ENCODE measurements at regions not wholly inside any gene's neighbourhood (a gene's known extent, or its start where the extent isn't known, plus 50 kb on each side); places are given as distances from the start of the nearest gene placed in this dataset.

- dilution Hi-C loops (cut with MboI; ENCODE audit: extremely low pct_ligation_motif_present, low sequenced_read_pairs) (no loop called here), intact Hi-C loops (cut with micrococcal nuclease) (no loop called here)
- no peaks in the 10 kb centered on the region for H3K9me1 ChIP-seq (replicated peaks; ENCODE audit: control insufficient read depth, extremely low read depth, insufficient read depth, low read length)
- FAIRE-seq: no peak
- H2AFZ ChIP-seq (ENCODE audit: low read depth, low read length): no peak overlapping the region
- no peaks in the 10 kb centered on the region for H4K20me1 ChIP-seq (replicated peaks; ENCODE audit: control insufficient read depth, extremely low read depth, insufficient read depth, low read length)
- BruUV-seq (replicated peaks): no TSS peak
- H3K9me3 ChIP-seq (replicated peaks; ENCODE audit: control insufficient read depth, insufficient read depth, low read length): no peaks in the 10 kb centered on the region
- TF ChIP-seq POLR2AphosphoS5 (IDR thresholded peaks at IDR 0.05; ENCODE audit: insufficient read depth, low read depth, low read length) (no peak), JUN (IDR thresholded peaks at IDR 0.05; ENCODE audit: borderline replicate concordance, insufficient read depth, insufficient read length, low read depth) (no peak), FOS (IDR thresholded peaks at IDR 0.05; ENCODE audit: borderline replicate concordance, insufficient read depth, low read length) (no peak), POLR2A (IDR thresholded peaks at IDR 0.05; ENCODE audit: low read depth, low read length) (no peak)
- H3K36me3 ChIP-seq (ENCODE audit: control insufficient read depth in 2 of 2, extremely low read depth in 1 of 2, insufficient read depth in 2 of 2, low read length in 2 of 2): no peaks in the 10 kb centered on the region
- no peaks in the 10 kb centered on the region for H3K4me1 ChIP-seq (ENCODE audit: control insufficient read depth, extremely low read depth, insufficient read depth, low read length)
- H3K4me3 ChIP-seq (replicated peaks in 1 of 3; ENCODE audit: insufficient read depth in 1 of 3, low read depth in 1 of 3, low read length in 3 of 3): no peak overlapping the region
- no peak overlapping the region for H3K27ac ChIP-seq (ENCODE audit: insufficient read depth, low read depth, low read length)
- H3K27me3 ChIP-seq (ENCODE audit: control insufficient read depth in 2 of 2, insufficient read depth in 2 of 2, low read length in 2 of 2): no peaks in the 10 kb centered on the region
- H3K4me2 ChIP-seq (ENCODE audit: insufficient read depth, low read length): no peak overlapping the region
- no peaks in the 10 kb centered on the region for H3K79me2 ChIP-seq (ENCODE audit: control insufficient read depth, insufficient read depth, low read length)
- DNase-seq (ENCODE audit: low read depth, low spot score): no peak
- ChIA-PET POLR2A (no interaction called here), CTCF (interaction anchor here (1.3 kb wide), 1 partner anchor 13 kb away, joined by 3 read pairs; no protein-coding TSS in a partner anchor)
- no peak overlapping the region for H3K9ac ChIP-seq (replicated peaks; ENCODE audit: extremely low read depth, insufficient read depth, low read length)
Observed at GRCh38 chr2:164009756-164010337, 274.0 kb upstream of the FIGN start.

GRCh38 chr2:164008752-164009151, 272.9 kb upstream of the FIGN start:
- DNase-seq (ENCODE audit: low read depth, low spot score) (no peak), FAIRE-seq (no peak)
- H4K20me1 ChIP-seq (replicated peaks; ENCODE audit: control insufficient read depth, extremely low read depth, insufficient read depth, low read length): no peaks in the 10 kb centered on the region
- no peaks in the 10 kb centered on the region for H3K9me3 ChIP-seq (replicated peaks; ENCODE audit: control insufficient read depth, insufficient read depth, low read length)
- no peaks in the 10 kb centered on the region for H3K9me1 ChIP-seq (replicated peaks; ENCODE audit: control insufficient read depth, extremely low read depth, insufficient read depth, low read length)
- H3K4me3 ChIP-seq (replicated peaks in 1 of 3; ENCODE audit: insufficient read depth in 1 of 3, low read depth in 1 of 3, low read length in 3 of 3): no peak overlapping the region
- dilution Hi-C loops (cut with MboI; ENCODE audit: extremely low pct_ligation_motif_present, low sequenced_read_pairs): no loop called here
- no peaks in the 10 kb centered on the region for H3K79me2 ChIP-seq (ENCODE audit: control insufficient read depth, insufficient read depth, low read length)
- ChIA-PET POLR2A (no interaction called here), CTCF (interaction anchor here (1.1 kb wide), 1 partner anchor 663 kb away, joined by 3 read pairs; no protein-coding TSS in a partner anchor)
- TF ChIP-seq POLR2AphosphoS5 (IDR thresholded peaks at IDR 0.05; ENCODE audit: insufficient read depth, low read depth, low read length): no peak
- TF ChIP-seq GATA2 (IDR thresholded peaks at IDR 0.05; ENCODE audit: insufficient read depth, insufficient read length, low read depth, low read length): no peak
- TF ChIP-seq EZH2 (IDR thresholded peaks at IDR 0.05; ENCODE audit: borderline replicate concordance, low read depth, low read length, severe bottlenecking): no peak
- TF ChIP-seq MAX (IDR thresholded peaks at IDR 0.05; ENCODE audit: insufficient read depth, insufficient read length): no peak
- TF ChIP-seq MYC (IDR thresholded peaks at IDR 0.05; ENCODE audit: low read depth, low read length): no peak
- no peak for TF ChIP-seq CTCF (IDR thresholded peaks at IDR 0.05; ENCODE audit: extremely low read depth in 1 of 2, insufficient read depth in 1 of 2, low read depth in 1 of 2, low read length in 2 of 2)
- TF ChIP-seq POLR2A (IDR thresholded peaks at IDR 0.05; ENCODE audit: low read depth, low read length): no peak
- TF ChIP-seq FOS (IDR thresholded peaks at IDR 0.05; ENCODE audit: borderline replicate concordance, insufficient read depth, low read length): no peak
- no peak for TF ChIP-seq JUN (IDR thresholded peaks at IDR 0.05; ENCODE audit: borderline replicate concordance, insufficient read depth, insufficient read length, low read depth)
- no peaks in the 10 kb centered on the region for H3K36me3 ChIP-seq (ENCODE audit: control insufficient read depth in 2 of 2, extremely low read depth in 1 of 2, insufficient read depth in 2 of 2, low read length in 2 of 2)
- no peaks in the 10 kb centered on the region for H3K4me1 ChIP-seq (ENCODE audit: control insufficient read depth, extremely low read depth, insufficient read depth, low read length)
- no TSS peak for BruUV-seq (replicated peaks)
- H3K27me3 ChIP-seq (ENCODE audit: control insufficient read depth in 2 of 2, insufficient read depth in 2 of 2, low read length in 2 of 2): no peaks in the 10 kb centered on the region
- H3K4me2 ChIP-seq (ENCODE audit: insufficient read depth, low read length): no peak overlapping the region
- intact Hi-C loops (cut with micrococcal nuclease): no loop called here
- H2AFZ ChIP-seq (ENCODE audit: low read depth, low read length): no peak overlapping the region
- H3K27ac ChIP-seq (ENCODE audit: insufficient read depth, low read depth, low read length): no peak overlapping the region
- no peak overlapping the region for H3K9ac ChIP-seq (replicated peaks; ENCODE audit: extremely low read depth, insufficient read depth, low read length)

All from endothelial cell of umbilical vein (primary cell).